Neuronal stem cell (in vitro differentiated cells): ENCODE measurements at regions not wholly inside any gene's neighbourhood (a gene's known extent, or its start where the extent isn't known, plus 50 kb on each side); places are given as distances from the start of the nearest gene placed in this dataset.

Experiments
- DNase-seq: peaks from one replicate; pipeline ENCODE4 v3.0.0-alpha.2; 2013; ENCODE audit warnings: low spot score
- H2AFZ ChIP-seq: one replicate; pipeline ENCODE4 v1.6.1; 2013; ENCODE audit warnings: mild to moderate bottlenecking, low read length, inconsistent platforms
- H2AK5ac ChIP-seq: 2 replicates; pipeline ENCODE4 v1.6.1; 2013; ENCODE audit warnings: low read depth, mild to moderate bottlenecking, inconsistent platforms, low read length, moderate library complexity, mixed read lengths
- H2BK120ac ChIP-seq: 2 replicates; pipeline ENCODE4 v1.6.1; 2013; ENCODE audit warnings: low read depth, mild to moderate bottlenecking, inconsistent platforms, low read length, moderate library complexity, mixed read lengths
- H2BK12ac ChIP-seq: one replicate; pipeline ENCODE4 v1.6.1; 2013; ENCODE audit warnings: low read length, inconsistent platforms
- H2BK15ac ChIP-seq: 2 replicates; pipeline ENCODE4 v1.6.1; 2013; ENCODE audit warnings: mild to moderate bottlenecking, low read length, inconsistent platforms, mixed read lengths
- H2BK5ac ChIP-seq: one replicate; pipeline ENCODE4 v1.6.1; 2013; ENCODE audit warnings: inconsistent platforms, mild to moderate bottlenecking, low read length, moderate library complexity
- H3K14ac ChIP-seq: one replicate; pipeline ENCODE4 v1.6.1; 2013; ENCODE audit warnings: low read length, inconsistent platforms
- H3K18ac ChIP-seq: 2 replicates; pipeline ENCODE4 v1.6.1; 2013; ENCODE audit warnings: low read length, inconsistent platforms
- H3K23ac ChIP-seq: 2 replicates; pipeline ENCODE4 v1.6.1; 2013; ENCODE audit warnings: low read depth, mild to moderate bottlenecking, mixed read lengths, low read length, inconsistent platforms; ENCODE audit not compliant: poor library complexity
- H3K27ac ChIP-seq: replicated peaks from 3 replicates; pipeline ENCODE4 v1.5.1; 2013; ENCODE audit warnings: low read length, inconsistent platforms
- H3K27me3 ChIP-seq, 3 experiments: 2 replicates each; pipeline ENCODE4 v1.6.1; 2013; ENCODE audit warnings: low read length in 3 of 3, mild to moderate bottlenecking in 2 of 3, inconsistent platforms in 1 of 3, low read depth in 1 of 3, mixed read lengths in 1 of 3, moderate library complexity in 1 of 3; ENCODE audit not compliant: control insufficient read depth in 3 of 3, insufficient read depth in 3 of 3
- H3K36me3 ChIP-seq, 2 donors: replicated peaks in 1 of 2; 2 replicates each; pipeline ENCODE4 v1.6.1; 2013; ENCODE audit warnings: low read length in 2 of 2; ENCODE audit not compliant: control insufficient read depth in 2 of 2, insufficient read depth in 2 of 2
- H3K4ac ChIP-seq: 2 replicates; pipeline ENCODE4 v1.6.1; 2013; ENCODE audit warnings: inconsistent platforms, mild to moderate bottlenecking, low read length, moderate library complexity
- H3K4me1 ChIP-seq, 2 donors: 1 replicate in 1 of 2; 2 replicates in 1 of 2; pipeline ENCODE4 v1.6.1; 2013; ENCODE audit warnings: low read length in 2 of 2, low read depth in 1 of 2; ENCODE audit not compliant: control insufficient read depth in 2 of 2, insufficient read depth in 1 of 2
- H3K4me2 ChIP-seq: one replicate; pipeline ENCODE4 v1.6.1; 2013; ENCODE audit warnings: mild to moderate bottlenecking, low read length, inconsistent platforms; ENCODE audit not compliant: insufficient read depth, poor library complexity, severe bottlenecking
- H3K4me3 ChIP-seq, 2 donors: 2 replicates each; pipeline ENCODE4 v1.5.1; 2013; ENCODE audit warnings: low read length in 2 of 2, mild to moderate bottlenecking in 2 of 2, inconsistent platforms in 1 of 2, moderate library complexity in 1 of 2
- H3K79me1 ChIP-seq: one replicate; pipeline ENCODE4 v1.6.1; 2013; ENCODE audit warnings: low read depth, mild to moderate bottlenecking, inconsistent platforms, low read length, moderate library complexity
- H3K9ac ChIP-seq: one replicate; pipeline ENCODE4 v1.6.1; 2013; ENCODE audit warnings: mild to moderate bottlenecking, low read depth, low read length, inconsistent platforms; ENCODE audit not compliant: poor library complexity
- H3K9me3 ChIP-seq, 2 donors: replicated peaks in 1 of 2; 2 replicates each; pipeline versions ENCODE3 to v1.6.1; 2013; ENCODE audit warnings: low read length in 2 of 2, mild to moderate bottlenecking in 2 of 2, inconsistent platforms in 1 of 2, low read depth in 1 of 2, mixed read lengths in 1 of 2, moderate library complexity in 1 of 2; ENCODE audit not compliant: control insufficient read depth in 2 of 2, insufficient read depth in 1 of 2
- H4K8ac ChIP-seq: one replicate; pipeline ENCODE4 v1.6.1; 2013; ENCODE audit warnings: low read depth, mild to moderate bottlenecking, inconsistent platforms, low read length, moderate library complexity
- H4K91ac ChIP-seq: one replicate; pipeline ENCODE4 v1.6.1; 2013; ENCODE audit warnings: low read length, low read depth, mild to moderate bottlenecking, inconsistent platforms; ENCODE audit not compliant: poor library complexity
- WGBS, 2 donors: extraction: QIAGEN DNeasy Blood & Tissue Kit; methylation state at CpG; one replicate each; pipeline ENCODE4 v1.1.7; 2013; ENCODE audit warnings: missing lambda C conversion rate in 2 of 2, mixed read lengths in 1 of 2; ENCODE audit not compliant: insufficient read length in 2 of 2, insufficient replicate concordance in 1 of 2; ENCODE audit errors: extremely low coverage in 2 of 2; 5-methylcytosine and 5-hydroxymethylcytosine counted together

DNA sequence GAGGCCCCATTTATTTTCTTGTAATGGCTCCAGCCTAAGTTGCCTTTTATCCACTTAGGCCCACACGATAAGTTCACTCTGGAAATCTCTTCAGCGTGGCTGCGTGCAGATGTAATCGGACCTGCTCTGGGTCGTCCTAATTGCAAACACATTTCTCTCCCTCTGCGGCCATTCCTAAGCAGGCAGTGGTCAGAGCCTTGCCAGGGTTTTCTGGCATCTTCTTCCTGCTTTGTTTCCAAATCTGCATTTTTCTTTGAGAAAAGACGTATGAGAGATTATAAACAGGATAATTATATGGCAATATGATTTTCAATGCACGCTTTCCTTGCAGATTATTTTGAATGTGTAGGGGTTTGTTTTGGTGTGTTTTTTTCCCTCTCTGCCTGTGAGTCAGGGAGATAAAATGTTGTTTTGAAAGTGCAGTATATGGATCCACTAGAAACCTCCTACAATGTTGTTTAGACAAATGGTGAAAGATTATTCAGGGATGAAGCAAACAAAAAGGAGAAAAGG lies 239.4 kb upstream of the TANK start:
- no peak overlapping the region for H2BK12ac ChIP-seq
- no peak overlapping the region for H2BK5ac ChIP-seq
- DNase-seq: no peak
- H3K14ac ChIP-seq: no peak overlapping the region
- no peaks in the 10 kb centered on the region for H3K27me3 ChIP-seq
- no CpG with 5 or more reads among the region's 8 CpGs for WGBS, 2 donors
- no peak overlapping the region for H2AK5ac ChIP-seq
- no peak overlapping the region for H3K4me3 ChIP-seq
- H3K4me2 ChIP-seq: no peak overlapping the region
- no peaks in the 10 kb centered on the region for H3K36me3 ChIP-seq
- no peaks in the 10 kb centered on the region for H3K9me3 ChIP-seq
- no peak overlapping the region for H2BK120ac ChIP-seq
- no peaks in the 10 kb centered on the region for H3K4me1 ChIP-seq
- no peaks in the 10 kb centered on the region for H3K79me1 ChIP-seq
- peak overlapping the region; percentile 10 for H2AFZ ChIP-seq
- no peak overlapping the region for H3K18ac ChIP-seq
- H4K91ac ChIP-seq: no peak overlapping the region
- H2BK15ac ChIP-seq: no peak overlapping the region
- no peak overlapping the region for H3K27ac ChIP-seq
- no peak overlapping the region for H3K23ac ChIP-seq
- no peak overlapping the region for H3K9ac ChIP-seq
- H4K8ac ChIP-seq: no peak overlapping the region
- no peak overlapping the region for H3K4ac ChIP-seq

GRCh38 chr2:160921386-160921964 lies 238.8 kb upstream of the TANK start:
- Histone ChIP-seq H4K91ac (no peak overlapping the region), H2BK120ac (no peak overlapping the region), H3K18ac (no peak overlapping the region), H3K4me3 (no peak overlapping the region), H3K9ac (no peak overlapping the region), H3K27ac (no peak overlapping the region), H3K36me3 (no peaks in the 10 kb centered on the region), H3K4me1 (no peaks in the 10 kb centered on the region), H2AK5ac (no peak overlapping the region), H3K4ac (no peak overlapping the region), H4K8ac (no peak overlapping the region), H3K23ac (no peak overlapping the region), H3K4me2 (no peak overlapping the region), H2BK5ac (no peak overlapping the region), H3K79me1 (no peaks in the 10 kb centered on the region), H3K9me3 (no peaks in the 10 kb centered on the region), H2AFZ (no peak overlapping the region), H2BK12ac (no peak overlapping the region), H2BK15ac (no peak overlapping the region), H3K14ac (no peak overlapping the region), H3K27me3 (no peaks in the 10 kb centered on the region)
- no CpG with 5 or more reads among the region's 4 CpGs for WGBS, 2 donors
- DNase-seq: no peak

DNA sequence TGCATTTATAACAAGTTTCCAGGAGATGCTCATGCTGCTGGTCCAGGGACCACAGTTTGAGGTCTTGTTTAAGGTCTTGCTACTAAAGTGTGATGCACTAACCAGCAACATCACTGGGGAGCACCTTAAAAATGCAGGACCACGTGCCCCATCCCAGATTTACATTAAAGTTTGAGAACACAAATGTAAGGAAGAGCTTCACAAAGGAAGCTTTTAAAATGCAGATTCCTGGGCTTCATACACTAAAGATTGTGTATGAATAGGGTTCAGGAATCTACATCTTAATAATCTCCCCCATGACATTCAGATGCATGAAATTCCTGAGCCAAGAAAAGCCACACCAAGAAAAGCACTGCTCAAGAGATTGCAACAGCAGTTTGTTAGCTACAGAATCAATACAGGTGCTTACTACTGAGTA lies 235.3 kb upstream of the TANK start:
- H3K23ac ChIP-seq: no peak overlapping the region
- H3K4me3 ChIP-seq: no peak overlapping the region
- no peak overlapping the region for H3K27ac ChIP-seq
- H3K4ac ChIP-seq: no peak overlapping the region
- no peak overlapping the region for H2AK5ac ChIP-seq
- no peak overlapping the region for H2AFZ ChIP-seq
- H2BK12ac ChIP-seq: no peak overlapping the region
- no peak overlapping the region for H4K91ac ChIP-seq
- no peaks in the 10 kb centered on the region for H3K79me1 ChIP-seq
- no peaks in the 10 kb centered on the region for H3K9me3 ChIP-seq
- no CpG with 5 or more reads among the region's 1 CpG for WGBS, 2 donors
- DNase-seq: no peak
- no peak overlapping the region for H3K9ac ChIP-seq
- H2BK15ac ChIP-seq: no peak overlapping the region
- no peak overlapping the region for H3K4me2 ChIP-seq
- no peaks in the 10 kb centered on the region for H3K4me1 ChIP-seq
- H3K14ac ChIP-seq: no peak overlapping the region
- H2BK5ac ChIP-seq: no peak overlapping the region
- H3K18ac ChIP-seq: no peak overlapping the region
- no peak overlapping the region for H4K8ac ChIP-seq
- no peaks in the 10 kb centered on the region for H3K27me3 ChIP-seq
- no peak overlapping the region for H2BK120ac ChIP-seq
- no peaks in the 10 kb centered on the region for H3K36me3 ChIP-seq

GRCh38 chr2:160925956-160926355 lies 234.3 kb upstream of the TANK start:
- no peak overlapping the region for H2BK15ac ChIP-seq
- H3K4ac ChIP-seq: no peak overlapping the region
- no peaks in the 10 kb centered on the region for H3K79me1 ChIP-seq
- H2AK5ac ChIP-seq: no peak overlapping the region
- no peaks in the 10 kb centered on the region for H3K9me3 ChIP-seq
- no peaks in the 10 kb centered on the region for H3K27me3 ChIP-seq
- no CpG with 5 or more reads among the region's 1 CpG for WGBS, 2 donors
- H3K4me1 ChIP-seq: no peaks in the 10 kb centered on the region
- peak overlapping the region; percentile 3 for H3K4me2 ChIP-seq
- H2BK5ac ChIP-seq: no peak overlapping the region
- H3K36me3 ChIP-seq: no peaks in the 10 kb centered on the region
- no peak overlapping the region for H3K4me3 ChIP-seq
- DNase-seq: no peak
- H4K8ac ChIP-seq: no peak overlapping the region
- no peak overlapping the region for H3K14ac ChIP-seq
- H3K27ac ChIP-seq: no peak overlapping the region
- no peak overlapping the region for H2BK12ac ChIP-seq
- no peak overlapping the region for H3K9ac ChIP-seq
- no peak overlapping the region for H2BK120ac ChIP-seq
- H2AFZ ChIP-seq: no peak overlapping the region
- no peak overlapping the region for H3K23ac ChIP-seq
- H4K91ac ChIP-seq: no peak overlapping the region
- no peak overlapping the region for H3K18ac ChIP-seq
